Testis (tissue), 2 donors: ENCODE measurements at regions not wholly inside any gene's neighbourhood (a gene's known extent, or its start where the extent isn't known, plus 50 kb on each side); places are given as distances from the start of the nearest gene placed in this dataset.

Experiments used
- POLR2A ChIP-seq: fragments of 450-650 bp; IDR thresholded peaks from one replicate; pipeline ENCODE4 v1.6.1; 2017; ENCODE audit warnings: antibody characterized with exemption, mild to moderate bottlenecking, moderate library complexity
- TF ChIP-seq, protein P1 (sequence below), 3 experiments: fragments of 450-650 bp in 2 of 3; fragments of 200-600 bp in 1 of 3; sonication (generic) in 1 of 3; IDR thresholded peaks; one replicate each; pipeline ENCODE4 v1.5.1; 2016 to 2019; ENCODE audit warnings: antibody characterized with exemption in 3 of 3, mild to moderate bottlenecking in 2 of 3, moderate library complexity in 1 of 3

DNA sequence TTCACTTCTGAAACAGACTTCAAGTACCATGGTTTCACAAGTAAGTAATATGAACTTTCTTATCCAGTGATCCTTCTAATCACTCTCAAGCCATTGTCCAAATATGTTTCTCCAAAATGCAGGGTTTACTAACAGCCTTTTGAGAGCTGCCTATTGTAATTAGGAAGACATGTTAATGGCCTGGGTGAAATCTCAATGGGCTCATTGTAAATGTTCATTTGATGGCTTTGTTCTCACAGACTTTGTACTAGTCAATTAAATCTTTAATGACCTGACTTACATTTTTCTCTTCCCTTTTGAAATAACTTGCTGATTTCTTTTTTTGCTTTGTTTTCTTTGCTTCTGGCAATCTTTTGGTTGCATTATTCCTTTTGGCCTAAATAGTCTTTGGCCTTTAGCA lies 444.8 kb downstream of the LIG4 start:
- TF ChIP-seq, protein P1, sequence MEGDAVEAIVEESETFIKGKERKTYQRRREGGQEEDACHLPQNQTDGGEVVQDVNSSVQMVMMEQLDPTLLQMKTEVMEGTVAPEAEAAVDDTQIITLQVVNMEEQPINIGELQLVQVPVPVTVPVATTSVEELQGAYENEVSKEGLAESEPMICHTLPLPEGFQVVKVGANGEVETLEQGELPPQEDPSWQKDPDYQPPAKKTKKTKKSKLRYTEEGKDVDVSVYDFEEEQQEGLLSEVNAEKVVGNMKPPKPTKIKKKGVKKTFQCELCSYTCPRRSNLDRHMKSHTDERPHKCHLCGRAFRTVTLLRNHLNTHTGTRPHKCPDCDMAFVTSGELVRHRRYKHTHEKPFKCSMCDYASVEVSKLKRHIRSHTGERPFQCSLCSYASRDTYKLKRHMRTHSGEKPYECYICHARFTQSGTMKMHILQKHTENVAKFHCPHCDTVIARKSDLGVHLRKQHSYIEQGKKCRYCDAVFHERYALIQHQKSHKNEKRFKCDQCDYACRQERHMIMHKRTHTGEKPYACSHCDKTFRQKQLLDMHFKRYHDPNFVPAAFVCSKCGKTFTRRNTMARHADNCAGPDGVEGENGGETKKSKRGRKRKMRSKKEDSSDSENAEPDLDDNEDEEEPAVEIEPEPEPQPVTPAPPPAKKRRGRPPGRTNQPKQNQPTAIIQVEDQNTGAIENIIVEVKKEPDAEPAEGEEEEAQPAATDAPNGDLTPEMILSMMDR (IDR thresholded peaks at IDR 0.05), result no peak
- no peak for TF ChIP-seq POLR2A
